DOHH2 (cell line): ENCODE measurements at regions not wholly inside any gene's neighbourhood (a gene's known extent, or its start where the extent isn't known, plus 50 kb on each side); places are given as distances from the start of the nearest gene placed in this dataset.

Experiments
- H3F3A ChIP-seq: fragments of 200-600 bp; sonication (generic), shearing (Covaris generic); 2 replicates; pipeline ENCODE4 v1.6.0; 2016; ENCODE audit warnings: antibody characterized with exemption, mild to moderate bottlenecking; ENCODE audit not compliant: control insufficient read depth, insufficient read depth
- H3K27ac ChIP-seq: fragments of 200-600 bp; sonication (generic); 2 replicates; pipeline ENCODE4 v1.5.1; 2014; ENCODE audit warnings: low read depth, mild to moderate bottlenecking, low read length, moderate library complexity
- H3K27me3 ChIP-seq: fragments of 200-600 bp; sonication (generic); 2 replicates; pipeline ENCODE4 v1.6.1; 2014; ENCODE audit warnings: mild to moderate bottlenecking, low read length, mixed read lengths; ENCODE audit not compliant: control insufficient read depth
- H3K36me3 ChIP-seq: fragments of 200-600 bp; sonication (generic); 2 replicates; pipeline ENCODE4 v1.6.1; 2014; ENCODE audit warnings: mild to moderate bottlenecking, low read length, moderate library complexity, mixed read lengths; ENCODE audit not compliant: control insufficient read depth
- H3K4me1 ChIP-seq: fragments of 200-600 bp; sonication (generic); 2 replicates; pipeline ENCODE4 v1.6.1; 2014; ENCODE audit warnings: mild to moderate bottlenecking, low read length, mixed read lengths; ENCODE audit not compliant: control insufficient read depth
- H3K4me2 ChIP-seq: fragments of 200-600 bp; sonication (generic); 2 replicates; pipeline ENCODE4 v1.6.0; 2014; ENCODE audit warnings: mild to moderate bottlenecking, low read length, moderate library complexity
- H3K4me3 ChIP-seq: fragments of 200-600 bp; sonication (generic); 2 replicates; pipeline ENCODE4 v1.5.1; 2014; ENCODE audit warnings: mild to moderate bottlenecking, low read length, mixed read lengths
- H3K79me2 ChIP-seq: fragments of 200-600 bp; sonication (generic); 2 replicates; pipeline ENCODE4 v1.6.1; 2014; ENCODE audit warnings: mild to moderate bottlenecking, low read length, mixed read lengths; ENCODE audit not compliant: control insufficient read depth
- H3K9me2 ChIP-seq: fragments of 200-600 bp; sonication (generic); replicated peaks from 2 replicates; pipeline ENCODE4 v1.6.1; 2014; ENCODE audit warnings: mild to moderate bottlenecking, low read length, mixed read lengths; ENCODE audit not compliant: control insufficient read depth
- H3K9me3 ChIP-seq: fragments of 200-600 bp; sonication (generic); 2 replicates; pipeline ENCODE4 v1.6.1; 2014; ENCODE audit warnings: antibody characterized with exemption, low read length, mixed read lengths; ENCODE audit not compliant: control insufficient read depth, insufficient read depth
- H4K20me1 ChIP-seq: fragments of 200-600 bp; sonication (generic); 2 replicates; pipeline ENCODE4 v1.6.0; 2014; ENCODE audit warnings: low read depth, mild to moderate bottlenecking, antibody characterized with exemption, low read length, moderate library complexity; ENCODE audit not compliant: control insufficient read depth, insufficient read depth
- CTCF ChIP-seq: fragments of 200-600 bp; sonication (generic); IDR thresholded peaks from one replicate; pipeline ENCODE4 v1.5.1; 2014; ENCODE audit warnings: antibody characterized with exemption, mild to moderate bottlenecking, low read depth, low read length; ENCODE audit not compliant: poor library complexity, severe bottlenecking
- EZH2phosphoT487 ChIP-seq: fragments of 200-600 bp; sonication (generic); IDR thresholded peaks from 2 replicates; pipeline ENCODE4 v1.6.1; 2017; ENCODE audit warnings: borderline replicate concordance, mild to moderate bottlenecking, antibody characterized with exemption, low read length, moderate library complexity, mixed read lengths

- Histone ChIP-seq H3F3A (no peaks in the 10 kb centered on the region), H3K79me2 (no peaks in the 10 kb centered on the region), H3K27me3 (0 out of 2 replicates have a peak, but pooled peaks cover 2% of the 10 kb centered on the region), H3K27ac (no peak overlapping the region), H3K9me2 (no peaks in the 10 kb centered on the region), H3K4me2 (no peak overlapping the region), H3K4me3 (no peak overlapping the region), H4K20me1 (no peaks in the 10 kb centered on the region), H3K4me1 (no peaks in the 10 kb centered on the region), H3K9me3 (no peaks in the 10 kb centered on the region), H3K36me3 (no peaks in the 10 kb centered on the region)
- TF ChIP-seq CTCF = no peak
Observed at GRCh38 chr2:121010998-121011397, 274.0 kb downstream of the TFCP2L1 start.

GRCh38 chr2:121014876-121015275, 270.1 kb downstream of the TFCP2L1 start:
- Histone ChIP-seq H3K36me3 (no peaks in the 10 kb centered on the region), H3K27ac (no peak overlapping the region), H3K79me2 (no peaks in the 10 kb centered on the region), H3K9me3 (no peaks in the 10 kb centered on the region), H3K4me1 (no peaks in the 10 kb centered on the region), H4K20me1 (no peaks in the 10 kb centered on the region), H3K27me3 (0 out of 2 replicates have a peak, but pooled peaks cover 2% of the 10 kb centered on the region), H3F3A (no peaks in the 10 kb centered on the region), H3K9me2 (no peaks in the 10 kb centered on the region), H3K4me3 (no peak overlapping the region), H3K4me2 (no peak overlapping the region)
- TF ChIP-seq EZH2phosphoT487 = no peak
- no peak for TF ChIP-seq CTCF

- TF ChIP-seq EZH2phosphoT487 (no peak), CTCF (no peak)
- no peak overlapping the region for H3K27ac ChIP-seq
- no peaks in the 10 kb centered on the region for H3K4me1 ChIP-seq
- no peaks in the 10 kb centered on the region for H3K36me3 ChIP-seq
- H3K4me2 ChIP-seq = no peak overlapping the region
- H4K20me1 ChIP-seq = no peaks in the 10 kb centered on the region
- H3K79me2 ChIP-seq = no peaks in the 10 kb centered on the region
- H3K27me3 ChIP-seq = no peaks in the 10 kb centered on the region
- H3K9me2 ChIP-seq = no peaks in the 10 kb centered on the region
- no peaks in the 10 kb centered on the region for H3F3A ChIP-seq
- H3K9me3 ChIP-seq = no peaks in the 10 kb centered on the region
- no peak overlapping the region for H3K4me3 ChIP-seq
Observed at GRCh38 chr2:121015971-121016485, 269.0 kb downstream of the TFCP2L1 start.
